ENCODE measurements at regions not wholly inside any gene's neighbourhood (a gene's known extent, or its start where the extent isn't known, plus 50 kb on each side); places are given as distances from the start of the nearest gene placed in this dataset.
"Not testable (repeated sequence)": the region's sequence is repeated elsewhere in the genome, so short reads cannot be mapped to it uniquely, and the experiment has no call there.

DNA sequence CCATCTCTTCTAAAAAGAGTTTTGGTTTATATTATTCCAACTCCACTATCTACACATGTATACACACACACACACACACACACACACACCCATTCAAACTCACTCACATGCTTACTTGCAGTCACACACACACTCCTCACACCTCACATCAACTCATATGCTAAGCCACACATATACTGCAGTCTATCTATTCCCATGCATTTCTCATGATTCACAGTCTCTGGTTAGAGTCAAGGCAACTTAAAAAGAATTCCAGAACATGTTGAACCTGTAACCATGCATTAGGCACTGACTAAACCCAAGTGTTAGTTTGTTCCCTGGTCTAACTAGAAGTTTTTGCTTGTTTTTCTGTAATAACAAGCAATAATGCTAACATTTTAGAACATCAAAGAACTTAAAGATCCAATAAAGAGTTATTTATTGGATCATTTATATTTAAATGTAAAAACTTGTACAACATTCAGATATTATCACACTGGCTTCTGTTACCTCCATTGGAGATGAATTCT lies 931.1 kb downstream of the PLA2G4A start:
- no peak for DNase-seq

DNA sequence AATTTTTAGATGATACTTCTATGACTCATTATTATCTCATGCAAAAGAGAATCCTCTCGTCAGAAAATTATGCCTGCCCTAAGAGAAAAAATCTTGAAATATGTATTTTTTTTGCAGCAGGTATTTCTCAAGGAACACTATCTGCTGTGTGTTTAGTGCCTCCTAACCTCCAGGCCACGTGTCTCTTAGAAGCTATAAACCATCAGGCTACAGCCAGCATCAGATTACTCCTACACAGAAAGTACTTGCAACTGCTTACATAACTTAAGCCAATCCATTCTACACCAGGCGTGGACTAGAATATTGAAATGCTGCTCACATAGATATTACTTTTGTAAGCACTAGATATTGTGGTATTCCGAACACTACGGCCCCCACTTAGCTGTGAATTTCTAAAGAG lies 933.4 kb downstream of the PLA2G4A start:
- DNase-seq, result no peak

DNA sequence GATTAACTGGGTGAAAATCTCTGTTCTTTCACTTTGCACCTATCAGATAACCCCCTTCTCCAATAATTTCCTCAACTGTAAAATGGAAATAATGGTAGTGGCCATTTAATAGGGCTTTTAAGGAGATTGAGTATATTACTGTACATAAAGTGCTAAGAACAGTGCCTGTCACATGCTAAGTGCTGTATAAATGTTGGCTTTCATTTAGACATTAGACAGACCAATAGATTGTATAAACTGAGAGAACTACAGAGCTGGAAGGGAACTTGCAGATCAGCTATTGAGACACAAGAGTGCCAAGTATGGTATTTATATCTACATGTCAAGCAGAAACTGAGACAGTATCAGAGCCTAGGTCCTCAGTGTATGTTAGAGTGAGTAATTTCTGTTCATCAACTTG lies 934.7 kb downstream of the PLA2G4A start:
- DNase-seq, result no peak

DNA sequence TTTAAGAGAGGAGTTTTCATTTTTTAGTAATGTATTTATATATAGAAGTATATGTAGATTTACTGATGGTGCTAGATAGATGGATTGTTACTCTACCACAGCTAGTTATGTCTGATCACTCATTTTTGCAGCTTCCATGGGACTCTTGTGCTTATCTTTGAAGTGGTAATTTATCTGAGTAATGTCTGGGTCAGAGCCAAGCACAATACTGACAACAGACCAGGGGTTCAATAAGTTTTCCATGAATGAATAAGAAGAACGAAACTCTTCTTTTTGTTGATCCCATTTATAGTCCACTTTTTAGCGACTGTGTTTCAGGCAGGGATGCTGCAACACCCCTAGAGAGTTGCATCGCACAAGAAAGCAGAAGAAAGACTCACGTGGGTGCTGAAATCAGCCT lies 935.2 kb downstream of the PLA2G4A start:
- DNase-seq, result no peak

- DNase-seq, result no peak
These were observed 942.6 kb downstream of the PLA2G4A start for GRCh38 chr1:187771396-187771795.

GRCh38 chr1:187773168-187773567 lies 944.4 kb downstream of the PLA2G4A start:
- no peak for DNase-seq

GRCh38 chr1:187787736-187788135 lies 959.0 kb downstream of the PLA2G4A start:
- DNase-seq, result no peak

DNA sequence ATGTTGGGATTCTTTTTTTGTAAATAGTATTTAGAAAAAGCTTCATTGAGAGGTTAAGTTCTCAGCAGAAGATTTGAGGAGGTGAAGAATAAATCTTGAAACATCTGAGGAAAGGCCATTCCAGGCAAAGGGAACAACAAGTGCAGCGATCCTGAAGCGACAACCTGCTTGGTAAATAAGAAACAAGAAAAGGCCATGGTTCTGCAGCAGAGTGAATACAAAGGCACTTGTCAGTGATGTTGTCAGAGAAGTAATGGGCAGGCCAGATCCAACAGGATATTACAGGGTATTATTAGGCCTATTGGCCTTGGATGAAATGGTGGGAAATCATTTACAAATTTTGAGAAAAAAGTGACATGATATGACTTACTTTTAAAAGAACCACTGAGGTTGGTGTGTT lies 960.0 kb downstream of the PLA2G4A start:
- DNase-seq, result no peak

DNA sequence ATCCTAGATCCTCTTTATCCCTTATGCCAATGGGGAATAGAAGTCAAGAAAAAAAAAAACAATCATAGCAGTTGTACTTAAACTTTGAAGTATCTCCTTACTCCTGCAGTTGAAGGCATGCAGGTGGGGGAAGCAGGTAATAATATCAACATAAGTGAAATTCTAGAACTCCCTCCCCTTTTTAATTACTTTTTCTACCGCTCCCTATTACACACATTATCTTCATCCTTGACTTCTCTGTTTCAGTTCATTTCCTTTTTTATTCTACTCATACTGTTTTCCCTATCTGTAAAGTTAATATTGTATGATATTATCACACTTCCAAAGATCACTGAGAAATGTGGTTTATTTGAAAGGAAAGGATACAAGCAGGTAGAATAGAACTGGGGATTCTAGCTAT lies 962.0 kb downstream of the PLA2G4A start:
- DNase-seq, result no peak

DNA sequence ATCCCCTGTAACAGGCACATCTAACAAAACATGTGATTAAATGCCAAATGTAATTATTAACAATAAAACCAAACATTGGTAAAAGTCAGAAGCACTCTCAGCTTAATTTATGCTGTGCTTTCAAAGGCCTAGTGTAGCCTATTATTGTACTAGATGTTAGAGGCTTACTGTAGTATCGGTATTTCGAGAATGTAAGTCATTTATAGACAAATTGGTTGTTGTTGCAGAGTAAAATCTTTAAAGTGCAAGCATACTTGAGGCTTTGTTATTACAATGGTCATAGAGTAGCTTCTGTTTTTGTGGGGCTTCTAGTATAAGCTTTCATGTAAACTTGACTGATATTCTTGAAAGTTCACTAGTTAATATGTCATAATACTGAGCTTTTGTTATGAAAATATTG lies 965.8 kb downstream of the PLA2G4A start:
- no peak for DNase-seq

DNA sequence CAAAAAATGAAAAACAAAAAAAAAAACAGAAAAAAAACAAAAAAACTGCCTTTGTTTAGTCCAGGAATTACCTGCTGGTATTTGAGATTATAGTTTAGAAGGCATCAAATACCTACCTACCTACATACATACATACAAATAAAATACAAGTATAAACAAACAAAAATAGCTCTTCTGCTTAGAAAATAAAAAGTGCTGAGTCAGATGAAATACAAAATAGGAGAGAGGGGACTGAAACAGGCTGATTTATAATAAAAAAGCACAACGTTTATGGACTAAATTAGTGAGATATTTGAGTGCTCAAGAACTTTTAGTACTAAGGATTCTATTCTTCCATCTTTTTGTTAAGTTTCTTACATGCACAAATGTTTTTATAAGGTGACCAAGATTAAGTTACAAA lies 980.8 kb downstream of the PLA2G4A start:
- DNase-seq, result no peak

GRCh38 chr1:187816646-187817045 lies 987.9 kb downstream of the PLA2G4A start:
- DNase-seq, result no peak

DNA sequence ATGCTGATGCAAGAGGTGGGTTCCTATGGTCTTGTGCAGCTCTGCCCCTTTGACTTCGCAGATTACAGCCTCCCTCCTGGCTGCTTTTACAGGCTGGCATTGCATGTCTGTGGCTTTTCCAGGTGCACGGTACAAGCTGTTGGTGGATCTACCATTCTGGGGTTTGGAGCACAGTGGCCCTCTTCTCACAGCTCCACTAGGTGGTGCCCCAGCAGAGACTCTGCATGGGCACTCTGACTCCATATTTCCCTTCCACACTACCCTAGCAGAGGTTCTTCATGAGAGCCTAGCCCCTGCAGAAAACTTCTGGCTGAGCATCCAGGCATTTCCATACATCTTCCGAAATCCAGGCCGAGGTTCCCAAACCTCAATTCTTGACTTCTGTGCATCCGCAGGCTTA lies 989.0 kb downstream of the PLA2G4A start:
- no peak for DNase-seq

DNA sequence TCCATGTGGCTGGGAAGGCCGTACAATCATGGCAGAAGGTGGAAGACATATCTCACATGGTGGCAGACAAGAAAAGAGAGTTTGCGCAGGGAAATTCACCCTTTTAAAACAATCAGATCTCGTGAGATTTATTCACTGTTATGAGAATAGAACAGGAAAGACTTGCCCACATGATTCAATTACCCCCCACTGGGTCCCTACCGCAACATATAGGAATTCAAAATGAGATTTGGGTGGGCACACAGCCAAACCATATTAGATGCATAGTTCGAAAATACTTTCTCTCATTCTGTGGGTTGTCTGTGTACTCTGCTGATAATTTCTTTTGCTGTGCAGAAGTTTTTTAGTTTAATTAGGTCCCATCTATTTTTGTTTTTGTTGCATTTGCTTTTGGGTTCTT lies 990.3 kb downstream of the PLA2G4A start:
- DNase-seq, result no peak

GRCh38 chr1:187836557-187836956 lies 1007.8 kb downstream of the PLA2G4A start:
- no peak for DNase-seq

DNA sequence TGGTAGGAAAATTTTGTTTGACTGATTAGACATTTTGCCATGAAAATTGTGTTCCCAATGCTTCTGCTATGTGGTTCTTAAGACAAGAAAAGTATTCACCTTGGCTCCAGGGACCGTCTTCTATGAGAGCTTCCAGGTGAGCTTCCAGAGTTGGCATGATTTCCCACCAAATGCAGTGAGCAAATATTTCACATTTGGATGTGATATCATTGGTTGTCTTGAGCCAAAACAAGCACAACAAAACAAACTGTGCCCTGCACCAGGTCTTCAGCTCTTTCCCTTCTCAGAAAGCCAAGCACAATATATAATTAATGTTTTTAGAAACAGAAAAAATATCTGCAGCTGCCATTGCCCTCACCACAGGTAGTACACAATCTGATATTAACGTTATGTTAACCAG lies 1009.0 kb downstream of the PLA2G4A start:
- DNase-seq, result no peak

DNA sequence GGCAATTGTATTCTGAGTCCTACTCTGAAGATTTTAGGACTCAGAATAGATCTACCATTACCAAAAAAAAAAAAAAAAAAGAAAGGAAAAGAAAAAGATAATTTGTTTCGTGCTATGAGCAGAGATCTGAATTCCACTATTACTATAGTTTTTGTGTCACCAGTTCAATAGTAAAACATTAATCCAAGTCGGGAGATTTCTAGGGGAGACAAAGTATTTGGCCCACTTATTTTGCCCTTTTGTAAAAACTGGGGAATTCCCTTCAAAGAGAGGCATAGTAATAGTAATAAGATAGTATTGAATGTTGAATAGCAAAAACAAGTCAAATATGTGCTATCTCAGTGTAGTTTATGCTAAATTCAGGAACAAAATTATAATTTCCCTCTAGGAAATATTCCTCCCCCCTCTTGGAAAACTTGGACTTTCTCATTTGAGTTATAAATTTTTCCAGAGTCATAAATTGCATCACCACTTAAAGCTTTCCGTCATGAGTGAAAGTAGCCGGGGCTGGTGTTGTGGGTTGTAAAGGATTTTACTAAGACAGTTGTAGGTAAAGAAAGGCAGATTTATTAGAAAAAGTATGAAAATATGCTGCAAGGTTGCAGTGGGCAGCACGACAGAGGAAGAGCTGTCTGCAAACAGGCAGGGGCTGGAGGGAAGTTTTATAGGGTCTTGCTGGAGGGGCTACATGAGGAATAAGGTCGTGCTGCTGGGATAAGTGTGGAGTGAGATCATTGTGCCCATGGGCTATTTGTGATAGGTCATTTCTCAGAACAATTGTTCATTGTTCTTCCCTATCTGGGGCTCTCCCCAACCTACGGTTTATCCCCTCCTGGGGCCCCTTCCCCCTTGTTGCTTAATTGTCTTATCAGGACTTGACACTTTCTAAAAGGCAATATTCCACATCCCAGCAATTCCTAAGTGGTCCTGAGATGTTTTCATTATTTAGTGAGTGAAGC lies 1009.9 kb downstream of the PLA2G4A start:
- DNase-seq, result no peak

- DNase-seq, result no peak
These were observed 1011.1 kb downstream of the PLA2G4A start for GRCh38 chr1:187839873-187840272.

DNA sequence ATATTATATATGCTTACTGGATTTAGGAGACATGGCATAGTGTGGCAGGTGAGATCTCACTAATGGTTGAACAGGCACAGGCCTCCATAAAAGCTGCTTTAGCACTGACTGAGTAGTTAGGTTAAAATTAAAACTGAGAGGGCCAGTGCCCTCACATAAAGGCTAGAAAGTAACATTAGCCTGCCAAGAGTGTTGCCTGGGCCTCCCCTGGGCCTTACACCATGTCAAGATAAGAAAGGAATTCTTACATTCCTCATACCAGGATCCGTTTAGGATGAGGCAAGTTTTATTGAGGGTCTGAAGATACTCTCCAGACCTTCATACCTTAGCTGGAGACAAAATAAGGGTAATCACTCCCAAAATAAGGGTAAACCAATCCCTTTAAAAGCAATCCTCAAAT lies 1011.8 kb downstream of the PLA2G4A start:
- DNase-seq, result no peak

DNA sequence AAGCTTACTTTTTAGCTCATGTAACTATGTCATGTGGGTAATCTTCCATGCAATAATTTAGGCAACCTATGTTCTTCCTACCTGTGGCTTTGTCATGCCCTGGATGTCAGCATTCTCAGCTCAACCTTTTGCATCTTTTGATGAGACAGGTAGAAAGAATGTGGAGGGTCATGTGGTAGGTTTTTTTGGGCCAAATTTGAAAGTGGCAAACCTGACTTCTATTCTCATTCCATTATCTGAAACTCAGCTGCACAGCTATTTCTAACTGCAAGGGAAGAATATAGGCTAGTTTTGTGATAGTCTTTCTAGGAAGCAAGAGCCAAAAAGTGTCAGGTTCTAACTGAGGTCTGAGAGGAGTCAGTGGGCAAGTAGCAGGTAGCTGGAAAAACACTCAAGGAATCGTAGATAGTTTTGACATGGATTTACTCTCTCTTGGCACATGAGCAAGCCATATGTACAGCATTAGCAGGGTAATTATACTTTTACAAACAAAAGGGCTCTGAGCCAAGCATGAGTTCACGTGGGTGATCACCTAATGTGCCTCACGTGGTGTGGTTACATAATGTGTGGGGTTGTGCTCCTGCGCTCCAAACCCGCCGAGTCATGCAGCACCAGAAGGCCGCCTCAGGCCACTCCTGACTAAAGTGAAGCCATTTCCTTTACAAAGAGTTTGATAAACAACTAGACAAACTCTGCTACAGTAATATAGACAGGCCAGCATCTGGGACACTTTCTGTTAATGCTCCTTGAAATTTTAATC lies 1013.8 kb downstream of the PLA2G4A start:
- no peak for DNase-seq

GRCh38 chr1:187844313-187844712 lies 1015.6 kb downstream of the PLA2G4A start:
- no peak for DNase-seq

DNA sequence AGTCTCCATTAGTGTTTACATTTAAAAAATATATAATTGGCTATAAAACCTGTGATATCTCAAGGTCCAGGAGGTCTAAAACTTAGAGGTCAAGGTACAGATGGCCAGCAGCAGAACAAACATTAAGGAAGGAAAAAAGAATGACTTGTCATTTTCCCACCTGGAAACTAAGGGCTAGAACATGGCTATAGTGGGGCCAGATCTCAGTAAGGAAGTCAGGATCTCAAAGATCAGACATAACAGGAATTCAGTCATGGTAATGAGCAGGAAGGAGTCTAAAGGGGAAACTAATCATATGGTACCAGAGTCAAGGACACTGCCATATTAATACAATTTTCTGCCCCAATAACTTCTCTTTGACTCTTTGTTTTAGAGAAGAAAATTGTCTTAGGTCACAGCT lies 1018.8 kb downstream of the PLA2G4A start:
- no peak for DNase-seq

DNA sequence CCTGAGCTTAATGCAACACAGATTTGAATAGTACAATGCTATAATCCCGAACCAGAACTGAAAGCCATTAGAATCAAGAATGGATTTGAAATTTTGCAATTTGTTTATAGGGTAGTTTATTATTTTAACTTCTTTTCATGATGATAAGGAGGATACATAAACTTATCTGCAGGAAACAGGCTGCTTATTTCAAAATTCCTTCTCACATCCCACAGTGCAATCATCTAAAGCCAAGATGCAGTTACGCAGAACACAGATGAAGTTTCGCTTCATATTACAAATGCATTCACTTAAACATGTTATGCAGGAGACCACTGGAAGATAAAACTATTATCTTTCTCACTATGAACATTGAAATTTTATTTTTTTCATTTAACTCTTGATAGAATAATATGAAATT lies 1019.6 kb downstream of the PLA2G4A start:
- DNase-seq, result no peak

- DNase-seq, result not testable (repeated sequence)
These were observed 1021.4 kb downstream of the PLA2G4A start for GRCh38 chr1:187850146-187850545.

Measured in CD4-positive, alpha-beta T cell treated with Interleukin-17A for 4 hours (primary cell).